ENCODE measurements at regions not wholly inside any gene's neighbourhood (a gene's known extent, or its start where the extent isn't known, plus 50 kb on each side); places are given as distances from the start of the nearest gene placed in this dataset.
A peak's percentile ranks its signal among the peaks of the same experiment; 100 is the strongest.

DNA sequence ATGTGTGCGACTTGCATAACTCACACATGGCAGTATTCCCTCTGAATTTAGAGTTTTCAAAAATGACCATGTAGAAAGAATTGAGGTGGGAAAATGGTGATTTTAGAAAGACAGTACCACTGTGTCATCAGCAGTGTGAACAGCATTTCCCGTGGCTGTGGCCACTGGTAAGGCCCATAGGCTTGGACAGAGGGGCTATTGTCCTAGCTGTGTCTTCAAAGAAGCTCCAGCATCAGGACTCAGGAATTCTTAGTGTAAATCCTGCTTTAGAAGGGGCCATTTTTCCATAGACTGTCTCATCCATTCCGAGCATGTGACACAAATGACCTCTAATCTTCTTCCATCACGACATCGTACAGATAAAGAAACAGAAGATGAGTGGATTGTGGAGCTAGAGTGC is 119.3 kb upstream of the BACE2 start:
- DNase-seq = no peak

DNA sequence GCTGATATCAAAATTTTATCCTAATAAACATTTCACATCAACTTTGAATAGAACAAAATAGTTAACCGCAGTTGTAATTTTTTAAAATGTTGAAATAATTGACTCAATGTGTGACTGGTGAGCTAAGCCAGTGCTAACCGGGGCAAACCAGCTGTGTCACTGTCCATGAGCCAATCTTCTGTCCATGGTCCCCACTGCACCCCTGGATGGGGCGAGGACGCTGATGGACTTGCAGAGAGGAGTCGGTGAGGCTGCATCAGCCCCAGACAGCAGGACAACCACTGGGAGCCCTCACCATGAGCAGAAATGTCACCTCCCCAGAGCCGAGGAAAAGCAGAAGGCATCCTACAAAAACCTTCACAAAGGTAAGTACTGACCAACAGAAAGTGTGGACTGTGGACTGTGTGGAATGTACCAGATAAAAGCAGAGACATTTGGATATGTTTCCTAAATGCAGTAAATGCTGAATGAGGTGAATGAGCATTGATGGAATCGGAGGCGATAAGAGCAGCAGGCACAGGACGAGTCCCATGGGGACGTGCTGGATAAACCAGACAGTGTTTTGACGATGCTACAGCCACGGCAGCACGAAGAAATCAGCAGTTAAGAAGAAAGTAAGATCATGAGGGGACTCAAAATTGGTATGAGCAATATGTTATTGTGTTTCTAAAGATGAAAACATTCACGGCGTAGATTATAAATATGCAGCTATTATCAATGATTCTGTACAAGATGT is 115.0 kb upstream of the BACE2 start:
- DNase-seq = no peak

DNA sequence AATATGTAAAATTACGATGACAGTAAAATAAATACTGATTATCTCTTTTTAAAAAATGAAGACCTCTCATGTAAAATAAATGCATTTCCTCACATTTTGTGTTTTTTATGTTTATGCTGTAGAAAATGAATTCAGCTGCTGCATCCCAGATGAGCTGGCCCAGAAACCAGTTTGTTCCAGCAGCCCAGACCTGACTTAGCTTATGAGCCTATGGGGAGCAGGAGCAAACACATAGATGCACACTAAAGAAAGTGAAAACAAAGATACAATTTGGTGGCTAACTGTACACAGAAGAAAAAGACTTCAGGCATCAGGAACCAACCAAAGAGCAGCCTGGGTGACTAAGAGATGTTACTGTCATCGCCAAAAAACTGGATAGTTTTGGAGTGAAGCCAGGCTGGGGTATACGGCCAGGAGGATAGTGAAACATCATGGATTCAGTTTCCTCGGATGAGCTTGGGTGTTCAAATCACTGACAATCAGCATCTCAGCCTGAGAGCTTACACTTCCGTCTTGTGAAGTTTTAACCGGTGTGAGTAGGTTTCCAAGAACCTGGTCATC is 113.9 kb upstream of the BACE2 start:
- DNase-seq = no peak

GRCh38 chr21:41055266-41055665 is 112.7 kb upstream of the BACE2 start:
- DNase-seq = no peak

- DNase-seq = no peak
These were observed 108.1 kb upstream of the BACE2 start for GRCh38 chr21:41059871-41060270.

DNA sequence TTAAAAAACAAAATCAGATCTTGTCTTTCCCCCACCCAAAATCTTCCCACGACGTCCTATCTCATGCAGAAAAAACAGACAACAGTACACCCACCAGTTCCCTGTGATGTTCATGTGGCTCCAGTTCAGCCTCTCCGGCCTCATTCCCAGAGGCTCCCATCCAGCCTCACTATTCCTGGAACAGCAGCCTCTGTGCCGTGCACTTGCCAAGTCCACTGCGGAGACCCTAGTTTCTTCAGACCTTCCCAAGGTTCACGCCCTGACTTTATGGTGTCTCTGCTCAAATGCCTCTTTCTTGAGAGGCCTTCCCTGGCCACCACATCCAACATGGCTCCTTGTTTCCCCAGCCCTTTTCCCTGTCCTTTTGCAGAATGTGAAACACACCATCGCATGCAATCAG is 106.3 kb upstream of the BACE2 start:
- no peak for DNase-seq

- no peak for DNase-seq
These were observed 103.6 kb upstream of the BACE2 start for GRCh38 chr21:41064334-41064791.

DNA sequence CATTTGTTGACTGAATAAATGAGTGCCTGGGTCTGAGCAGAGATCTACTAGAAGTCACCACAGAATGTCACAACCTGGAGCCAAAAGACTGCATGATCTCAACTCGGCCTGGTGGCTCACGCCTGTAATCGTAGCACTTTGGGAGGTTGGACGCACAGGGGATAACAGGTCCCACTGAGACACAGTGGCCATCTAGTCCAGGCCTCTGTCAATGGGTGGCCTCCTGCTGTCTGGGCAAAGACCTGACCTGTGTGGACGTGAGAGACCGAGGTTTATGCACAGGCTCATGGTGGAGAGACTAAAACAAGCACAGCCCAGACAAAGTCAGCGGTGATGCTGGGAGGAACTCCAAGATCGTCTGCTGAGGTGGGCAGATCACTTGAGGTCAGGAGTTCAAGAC is 103.0 kb upstream of the BACE2 start:
- DNase-seq = no peak

GRCh38 chr21:41065539-41065938 is 102.4 kb upstream of the BACE2 start:
- DNase-seq = no peak

DNA sequence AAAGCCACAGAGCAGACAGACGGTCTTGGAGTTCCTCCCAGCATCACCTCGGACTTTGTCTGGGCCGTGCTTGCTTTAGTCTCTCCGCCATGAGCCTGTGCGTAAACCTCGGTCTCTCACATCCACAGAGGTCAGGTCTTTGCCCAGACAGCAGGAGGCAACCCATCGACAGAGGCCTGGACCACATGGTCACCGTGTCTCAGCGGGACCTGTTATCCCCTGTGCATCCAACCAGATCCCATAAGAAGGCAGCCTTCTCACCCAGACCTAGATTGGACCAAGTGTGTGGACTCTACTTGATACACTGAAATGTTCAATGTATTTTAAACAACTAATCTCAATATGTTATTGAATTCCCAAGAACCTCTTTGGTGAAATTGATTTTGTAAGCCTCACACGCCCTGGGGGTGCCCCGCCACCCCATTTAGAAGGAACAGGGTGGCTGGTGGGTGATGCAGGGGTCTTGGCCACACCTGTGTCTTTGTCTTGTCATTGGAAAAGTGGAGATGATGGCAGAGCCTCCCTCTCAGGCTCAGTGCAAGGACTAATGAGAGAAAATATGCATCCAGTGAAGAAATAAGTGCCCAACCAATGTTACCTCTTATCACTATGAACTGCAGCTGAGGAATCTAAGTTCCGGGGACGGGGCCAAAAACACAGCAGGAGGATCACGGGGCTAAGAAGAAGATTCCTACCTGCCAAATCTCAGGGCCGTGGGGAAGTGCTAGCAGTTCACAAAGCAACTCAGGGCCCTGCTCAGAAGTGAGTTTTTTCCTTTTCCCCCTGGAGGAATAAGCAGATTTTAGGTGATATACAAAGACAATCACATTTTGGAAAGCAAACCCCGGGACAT is 101.6 kb upstream of the BACE2 start:
- DNase-seq = no peak

DNA sequence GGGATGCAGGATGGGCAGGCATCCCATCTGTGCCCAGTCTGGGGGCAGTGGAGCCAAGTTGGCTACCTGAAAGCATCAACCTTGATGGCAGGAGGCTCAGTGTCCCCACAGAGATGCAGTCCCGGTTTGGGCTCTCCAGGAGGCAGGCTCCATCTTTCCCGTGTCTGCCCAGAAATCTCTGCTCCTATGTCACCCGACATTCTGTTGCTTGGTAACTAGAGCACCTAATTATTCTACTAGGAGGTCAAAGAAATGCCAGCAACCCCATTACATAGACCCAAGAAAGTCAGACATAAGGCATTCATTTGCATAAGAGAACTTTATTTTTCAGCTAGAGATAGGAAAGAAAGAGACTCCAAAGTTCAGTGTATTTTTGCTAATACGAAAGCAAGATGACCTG is 100.3 kb upstream of the BACE2 start:
- no peak for DNase-seq

DNA sequence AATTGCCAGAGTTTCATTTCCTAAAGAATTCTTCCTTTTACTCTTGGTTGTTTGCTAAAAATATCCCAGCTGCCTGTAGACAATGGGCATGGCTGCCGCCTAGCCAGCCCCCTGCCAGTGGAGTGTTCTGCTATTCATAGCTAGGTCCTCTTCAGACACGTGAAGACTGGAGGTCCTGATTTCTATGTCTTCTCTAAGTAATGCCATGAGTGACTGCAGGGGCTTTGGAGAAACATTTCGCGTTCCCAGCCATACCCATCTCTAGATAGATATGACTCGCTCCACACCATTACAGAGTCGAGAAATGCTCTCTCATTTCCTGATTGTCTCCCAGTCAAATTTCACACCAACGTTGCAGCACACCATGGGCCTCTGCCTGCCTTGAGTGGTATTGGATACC is 99.5 kb upstream of the BACE2 start:
- no peak for DNase-seq

- peak; percentile 71 for DNase-seq
These were observed 98.9 kb upstream of the BACE2 start for GRCh38 chr21:41068967-41069642.

- DNase-seq = no peak
These were observed 97.7 kb upstream of the BACE2 start for GRCh38 chr21:41070284-41070683.

- no peak for DNase-seq
These were observed 96.4 kb upstream of the BACE2 start for GRCh38 chr21:41071258-41072171.

- no peak for DNase-seq
These were observed 94.4 kb upstream of the BACE2 start for GRCh38 chr21:41073558-41073957.

DNA sequence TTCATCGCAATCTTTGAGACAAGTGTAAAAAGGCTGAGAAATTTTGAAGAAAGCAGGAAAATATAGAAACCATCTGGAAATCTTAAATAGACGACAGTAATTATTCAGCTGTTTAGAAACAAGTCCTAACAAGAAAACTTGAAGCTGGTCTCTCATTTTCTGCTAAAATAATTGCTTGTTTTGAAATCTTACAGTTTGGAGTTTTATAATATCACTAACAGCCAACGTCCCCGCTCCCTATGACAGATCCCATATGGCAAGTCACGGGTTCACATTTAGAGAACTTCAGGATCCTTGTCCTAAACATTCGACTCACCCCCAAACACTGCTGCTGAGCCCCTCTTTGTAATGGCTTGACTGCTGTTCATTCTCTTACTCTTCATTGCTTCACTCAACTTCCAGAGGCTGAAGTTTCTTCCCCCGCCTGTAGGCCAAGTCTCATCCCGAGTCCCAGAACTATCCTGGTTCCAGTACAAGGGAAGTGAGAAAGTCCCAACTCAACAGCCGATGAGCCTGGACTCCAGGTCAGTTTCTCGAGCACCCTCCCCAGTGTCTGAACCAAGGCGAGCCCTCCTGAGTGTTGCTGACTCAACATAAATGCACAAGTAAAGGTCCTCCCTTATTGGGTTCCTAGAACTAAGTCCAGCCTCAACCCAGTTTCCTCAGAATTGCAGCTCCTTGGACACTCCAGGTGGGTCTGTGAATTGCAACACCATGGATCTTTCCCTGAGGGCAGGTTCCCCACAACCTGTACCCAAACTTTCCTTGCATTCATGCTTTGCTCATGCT is 93.4 kb upstream of the BACE2 start:
- DNase-seq = no peak

GRCh38 chr21:41075656-41076055 is 92.3 kb upstream of the BACE2 start:
- no peak for DNase-seq

- no peak for DNase-seq
These were observed 91.9 kb upstream of the BACE2 start for GRCh38 chr21:41076064-41076463.

DNA sequence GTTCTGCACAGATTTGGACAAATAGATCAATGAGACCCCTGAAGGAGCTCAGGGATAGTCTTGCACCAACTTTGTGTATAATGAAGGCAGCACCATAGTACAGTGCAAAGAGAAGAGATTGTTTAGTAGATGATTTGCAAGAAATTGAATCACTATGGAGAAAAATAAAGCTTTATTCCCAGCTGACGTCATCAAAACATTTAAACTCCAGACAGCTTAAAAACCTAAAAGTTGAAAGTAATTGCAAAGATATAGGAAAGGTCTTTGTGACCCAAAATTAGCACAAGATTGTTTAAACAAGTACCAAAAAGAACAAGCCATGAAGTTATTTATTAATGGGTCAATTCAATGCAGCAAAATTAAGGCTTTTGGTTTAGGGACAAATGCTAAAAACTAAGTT is 88.8 kb upstream of the BACE2 start:
- no peak for DNase-seq

DNA sequence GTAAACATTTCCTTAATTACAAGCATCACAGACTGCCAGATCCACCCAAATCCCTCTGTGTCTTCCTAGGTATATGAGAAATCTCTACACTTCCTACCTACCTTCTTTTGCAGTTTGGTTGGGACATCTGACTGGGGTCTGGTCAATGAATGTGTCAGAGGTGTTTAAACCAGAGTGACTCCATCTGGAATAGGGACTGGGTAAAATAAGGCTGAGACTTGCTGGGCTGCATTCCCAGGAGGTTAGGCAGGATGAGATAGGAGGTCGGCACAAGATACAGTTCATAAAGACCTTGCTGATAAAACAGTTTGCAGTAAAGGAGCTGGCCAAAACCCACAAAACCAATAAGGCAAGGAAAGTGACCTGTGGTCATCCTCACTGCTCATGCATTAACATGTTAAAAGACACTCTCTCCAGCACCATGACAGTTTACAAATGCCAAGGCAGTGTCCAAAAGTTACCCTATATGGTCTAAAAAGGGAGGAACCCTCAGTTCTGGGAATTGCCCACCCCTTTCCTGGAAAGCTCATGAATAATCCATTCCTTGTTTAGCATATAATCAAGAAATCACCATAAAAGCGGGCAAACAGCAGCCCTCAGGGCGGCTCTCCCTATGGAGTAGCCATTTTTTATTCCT is 87.4 kb upstream of the BACE2 start:
- DNase-seq = no peak

Data from stimulated activated CD4-positive, alpha-beta T cell treated with anti-CD3 and anti-CD28 coated beads, Interleukin-4, amount 100 ng/mL, for 24 hours (primary cell).